HCT116 (cell line): ENCODE measurements at regions not wholly inside any gene's neighbourhood (a gene's known extent, or its start where the extent isn't known, plus 50 kb on each side); places are given as distances from the start of the nearest gene placed in this dataset.

Source experiments
- ATAC-seq: fragments of 200-7000 bp; cut with Tn5 transposase; 2 replicates; pipeline ENCODE4 v1.9.1; 2020; ENCODE audit warnings: mild to moderate bottlenecking, moderate library complexity
- BruUV-seq: library from RNA; stranded (reverse); fragments of 400-500 nt; replicated peaks from 2 replicates; lab custom pipeline; 2021; lab: Mats Ljungman, UMichigan
- CTCF ChIA-PET: fragments of 300-600 bp; sonication (Branson Sonifier 250); formaldehyde crosslinking; loops from one replicate; lab custom pipeline; 2021; ENCODE audit warnings: antibody characterized with exemption; lab: Charles Lee
- POLR2A ChIA-PET: fragments of 300-600, 350-600 bp; sonication (Branson Sonifier 250); formaldehyde crosslinking; loops from one replicate; lab custom pipeline; 2021; ENCODE audit warnings: antibody characterized with exemption; lab: Charles Lee
- RAD21 ChIA-PET, 2 experiments: fragments of 300-600 bp; sonication (Branson Sonifier 250); formaldehyde crosslinking; loops; one replicate each; lab custom pipeline; 2023; ENCODE audit warnings: low total read pairs in 2 of 2; ENCODE audit not compliant: uncharacterized antibody in 2 of 2, unreplicated experiment in 2 of 2, low non-redundant PET in 1 of 2; lab: Charles Lee
- DNase-seq: peaks from one replicate; pipeline ENCODE4 v3.0.0-alpha.2; 2010; ENCODE audit warnings: low read depth, low spot score
- H2AFZ ChIP-seq: fragments of 200-600 bp; shearing (Covaris generic), sonication (generic); 2 replicates; pipeline ENCODE4 v1.6.1; 2017; ENCODE audit warnings: low read depth, mixed run types, mixed read lengths, antibody characterized with exemption, low read length; ENCODE audit not compliant: poor library complexity, severe bottlenecking
- H3K27ac ChIP-seq: 2 replicates; pipeline ENCODE4 v1.5.1; 2012; ENCODE audit warnings: low read depth, low read length
- H3K27me3 ChIP-seq: fragments of 200-600 bp; sonication (generic); 2 replicates; pipeline ENCODE4 v1.6.1; 2016; ENCODE audit warnings: mixed run types, low read length, mixed read lengths; ENCODE audit not compliant: insufficient read depth
- H3K36me3 ChIP-seq, 2 experiments: fragments of 200-500 bp in 1 of 2; fragments of 200-600 bp in 1 of 2; sonication (Bioruptor generic) in 1 of 2; sonication (generic) in 1 of 2; 2 replicates each; pipeline versions ENCODE4 v1.5.1 to v1.6.1; 2014 to 2016; ENCODE audit warnings: low read length in 2 of 2, inconsistent platforms in 1 of 2, mixed read lengths in 1 of 2, mixed run types in 1 of 2; ENCODE audit not compliant: insufficient read depth in 2 of 2, control insufficient read depth in 1 of 2
- H3K4me1 ChIP-seq, 2 experiments: fragments of 200-600 bp in 1 of 2; sonication (generic) in 1 of 2; 2 replicates each; pipeline versions ENCODE4 v1.5.1 to v1.6.1; 2012 to 2017; ENCODE audit warnings: low read length in 2 of 2, inconsistent platforms in 1 of 2, mild to moderate bottlenecking in 1 of 2, mixed read lengths in 1 of 2, mixed run types in 1 of 2, moderate library complexity in 1 of 2; ENCODE audit not compliant: insufficient read depth in 2 of 2, control insufficient read depth in 1 of 2
- H3K4me2 ChIP-seq: fragments of 200-600 bp; sonication (generic); 2 replicates; pipeline ENCODE4 v1.6.1; 2017; ENCODE audit warnings: mixed run types, low read length, mixed read lengths
- H3K4me3 ChIP-seq, 2 experiments: fragments of 200-600 bp in 1 of 2; sonication (generic) in 1 of 2; replicated peaks in 1 of 2; 2 replicates each; pipeline ENCODE4 v1.5.1; 2011 to 2016; ENCODE audit warnings: low read length in 2 of 2, control low read depth in 1 of 2, low read depth in 1 of 2, mild to moderate bottlenecking in 1 of 2, mixed read lengths in 1 of 2, mixed run types in 1 of 2
- H3K79me2 ChIP-seq: fragments of 200-600 bp; sonication (generic); 2 replicates; pipeline ENCODE4 v1.6.1; 2017; ENCODE audit warnings: mild to moderate bottlenecking, mixed run types, low read length, moderate library complexity, mixed read lengths; ENCODE audit not compliant: insufficient read depth
- H3K9ac ChIP-seq: fragments of 200-600 bp; sonication (generic); 2 replicates; pipeline ENCODE4 v1.6.1; 2016; ENCODE audit warnings: low read length, mixed read lengths
- H3K9me2 ChIP-seq: fragments of 200-600 bp; sonication (generic), shearing (Covaris generic); 2 replicates; pipeline ENCODE4 v1.6.1; 2017; ENCODE audit warnings: mixed run types, mild to moderate bottlenecking, moderate library complexity; ENCODE audit not compliant: insufficient read depth
- H3K9me3 ChIP-seq, 2 experiments: fragments of 200-500 bp in 1 of 2; fragments of 200-600 bp in 1 of 2; sonication (Bioruptor generic) in 1 of 2; sonication (generic) in 1 of 2; 2 replicates each; pipeline ENCODE4 v1.6.1; 2014 to 2017; ENCODE audit warnings: low read length in 2 of 2, mixed read lengths in 2 of 2, inconsistent platforms in 1 of 2, low read depth in 1 of 2, mild to moderate bottlenecking in 1 of 2, mixed run types in 1 of 2, moderate library complexity in 1 of 2; ENCODE audit not compliant: control insufficient read depth in 1 of 2, insufficient read depth in 1 of 2
- H4K20me1 ChIP-seq: fragments of 200-600 bp; sonication (generic), shearing (Covaris generic); 2 replicates; pipeline ENCODE4 v1.6.1; 2017; ENCODE audit warnings: mixed run types, mild to moderate bottlenecking, moderate library complexity; ENCODE audit not compliant: insufficient read depth
- CEBPB ChIP-seq: IDR thresholded peaks from 2 replicates; pipeline ENCODE4 v1.6.1; 2012; ENCODE audit warnings: low read depth
- EGR1 ChIP-seq: IDR thresholded peaks from 2 replicates; pipeline ENCODE4 v1.6.1; 2012; ENCODE audit warnings: low read depth
- EZH2phosphoT487 ChIP-seq: fragments of 200-600 bp; IDR thresholded peaks from 2 replicates; pipeline ENCODE4 v1.6.1; 2018; ENCODE audit warnings: antibody characterized with exemption, borderline replicate concordance
- JUND ChIP-seq: IDR thresholded peaks from 2 replicates; pipeline ENCODE4 v1.6.1; 2012
- POLR2A ChIP-seq: IDR thresholded peaks from 2 replicates; pipeline ENCODE4 v1.7.0; 2011; ENCODE audit warnings: borderline replicate concordance; ENCODE audit not compliant: insufficient read depth, insufficient read length; ENCODE audit errors: extremely low read depth
- POLR2AphosphoS5 ChIP-seq: IDR thresholded peaks from 2 replicates; pipeline ENCODE4 v1.6.1; 2011; ENCODE audit warnings: mild to moderate bottlenecking, low read depth, low read length, moderate library complexity
- SIN3A ChIP-seq: IDR thresholded peaks from 2 replicates; pipeline ENCODE4 v1.6.1; 2012; ENCODE audit warnings: low read depth
- SP1 ChIP-seq: IDR thresholded peaks from 2 replicates; pipeline ENCODE4 v1.6.1; 2012; ENCODE audit warnings: low read depth
- YY1 ChIP-seq: IDR thresholded peaks from 2 replicates; pipeline ENCODE4 v1.6.1; 2011; ENCODE audit warnings: low read length, low read depth, moderate library complexity, mild to moderate bottlenecking; ENCODE audit not compliant: insufficient replicate concordance; ENCODE audit errors: extremely low read depth
- ZFX ChIP-seq: fragments of 450-650 bp; IDR thresholded peaks from 2 replicates; pipeline ENCODE4 v1.6.1; 2017
- ZNF274 ChIP-seq: fragments of 200-500 bp; sonication (Bioruptor generic); IDR thresholded peaks from 2 replicates; pipeline ENCODE4 v1.6.1; 2014; ENCODE audit warnings: mild to moderate bottlenecking, low read depth, low read length, inconsistent platforms
- intact Hi-C: fragments of 100-400 bp; cut with micrococcal nuclease; formaldehyde crosslinking; loops from 2 replicates; pipeline ENCODE4 v1.10.0; 2022
- TF ChIP-seq, protein P1 (sequence below): IDR thresholded peaks from 2 replicates; pipeline ENCODE4 v1.6.1; 2011; ENCODE audit warnings: mild to moderate bottlenecking, low read length, moderate library complexity; ENCODE audit not compliant: insufficient replicate concordance; ENCODE audit errors: extremely low read depth
- TF ChIP-seq, protein P2 (sequence below): IDR thresholded peaks from 2 replicates; pipeline ENCODE4 v1.6.1; 2012

DNA sequence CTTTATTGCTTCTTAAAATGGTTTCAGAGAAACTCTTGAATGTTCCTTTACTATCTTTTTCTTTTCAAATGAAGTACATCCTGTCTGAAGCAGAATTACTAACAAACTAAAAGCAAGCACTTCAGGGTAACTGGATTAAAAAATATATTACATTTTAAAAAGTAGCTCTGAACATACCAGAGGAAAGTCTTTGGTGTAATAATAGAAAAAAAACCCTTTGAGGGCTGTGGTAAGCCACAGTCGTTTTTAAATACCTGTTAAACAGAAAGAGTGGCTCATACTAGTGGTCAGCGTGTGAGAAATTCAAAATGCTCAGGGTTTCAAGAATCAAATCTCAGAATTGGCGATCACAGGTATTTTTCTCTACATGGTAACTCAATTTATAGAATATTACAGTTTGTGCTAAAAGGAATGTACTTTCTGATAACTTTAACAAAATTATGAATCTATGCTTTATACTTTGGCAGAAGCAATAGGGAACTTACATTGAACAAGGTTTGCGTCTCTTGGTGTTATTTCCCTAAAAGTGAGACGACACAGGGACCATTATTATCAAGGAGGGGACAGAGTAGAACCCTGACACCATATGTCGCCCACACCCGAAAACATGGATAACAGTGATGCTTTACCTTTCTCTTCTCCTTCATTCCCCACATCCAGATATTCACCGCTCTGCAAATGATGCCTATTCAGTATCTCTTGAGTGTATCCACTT lies 97.0 kb upstream of the DPH5 start:
- CTCF ChIA-PET, result interaction anchor here (0.7 kb wide), 1 partner anchor 166 kb away, joined by 3 read pairs; no protein-coding TSS in a partner anchor
- POLR2A ChIA-PET, result no interaction called here
- Histone ChIP-seq H3K4me1 (no peaks in the 10 kb centered on the region), H3K9ac (no peak overlapping the region), H3K9me3 (no peaks in the 10 kb centered on the region), H3K36me3 (no peaks in the 10 kb centered on the region), H3K9me2 (no peaks in the 10 kb centered on the region), H3K4me3 (no peak overlapping the region), H3K4me2 (no peak overlapping the region), H3K27me3 (no peaks in the 10 kb centered on the region), H2AFZ (no peak overlapping the region), H4K20me1 (no peaks in the 10 kb centered on the region), H3K27ac (no peak overlapping the region), H3K79me2 (no peaks in the 10 kb centered on the region)
- TF ChIP-seq, protein P1, sequence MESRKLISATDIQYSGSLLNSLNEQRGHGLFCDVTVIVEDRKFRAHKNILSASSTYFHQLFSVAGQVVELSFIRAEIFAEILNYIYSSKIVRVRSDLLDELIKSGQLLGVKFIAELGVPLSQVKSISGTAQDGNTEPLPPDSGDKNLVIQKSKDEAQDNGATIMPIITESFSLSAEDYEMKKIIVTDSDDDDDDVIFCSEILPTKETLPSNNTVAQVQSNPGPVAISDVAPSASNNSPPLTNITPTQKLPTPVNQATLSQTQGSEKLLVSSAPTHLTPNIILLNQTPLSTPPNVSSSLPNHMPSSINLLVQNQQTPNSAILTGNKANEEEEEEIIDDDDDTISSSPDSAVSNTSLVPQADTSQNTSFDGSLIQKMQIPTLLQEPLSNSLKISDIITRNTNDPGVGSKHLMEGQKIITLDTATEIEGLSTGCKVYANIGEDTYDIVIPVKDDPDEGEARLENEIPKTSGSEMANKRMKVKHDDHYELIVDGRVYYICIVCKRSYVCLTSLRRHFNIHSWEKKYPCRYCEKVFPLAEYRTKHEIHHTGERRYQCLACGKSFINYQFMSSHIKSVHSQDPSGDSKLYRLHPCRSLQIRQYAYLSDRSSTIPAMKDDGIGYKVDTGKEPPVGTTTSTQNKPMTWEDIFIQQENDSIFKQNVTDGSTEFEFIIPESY, result no peak
- TF ChIP-seq YY1, result no peak
- TF ChIP-seq EZH2phosphoT487, result no peak
- TF ChIP-seq POLR2A, result no peak
- DNase-seq, result no peak
- ATAC-seq, result no peak
- RAD21 ChIA-PET, result no interaction called here
- intact Hi-C loops, result no loop called here
- no TSS peak for BruUV-seq

DNA sequence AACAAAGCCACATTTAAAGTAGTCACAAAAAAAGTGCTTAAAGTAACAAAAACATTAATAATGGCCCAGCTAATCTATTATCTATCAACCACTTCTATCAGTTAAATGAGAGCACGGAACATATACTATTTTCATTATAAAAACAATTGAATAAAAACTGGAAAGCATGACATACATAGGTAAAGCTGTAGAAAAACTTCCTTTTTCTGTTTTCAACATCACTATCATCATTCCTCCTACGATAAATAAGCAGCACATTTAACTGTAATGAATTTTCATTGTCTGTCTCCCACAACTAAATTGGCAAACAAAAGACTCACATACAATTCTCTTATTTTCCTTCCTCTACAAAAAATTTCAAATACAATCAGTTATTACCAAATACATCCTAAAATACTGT lies 96.4 kb upstream of the DPH5 start:
- CTCF ChIA-PET, result interaction anchor here (0.7 kb wide), 1 partner anchor 167 kb away, joined by 3 read pairs; no protein-coding TSS in a partner anchor
- TF ChIP-seq ZFX (no peak), POLR2AphosphoS5 (no peak), CEBPB (no peak), SP1 (no peak), JUND (no peak), ZNF274 (no peak), SIN3A (no peak), EGR1 (no peak)
- TF ChIP-seq, protein P1, result no peak
- TF ChIP-seq, protein P2, sequence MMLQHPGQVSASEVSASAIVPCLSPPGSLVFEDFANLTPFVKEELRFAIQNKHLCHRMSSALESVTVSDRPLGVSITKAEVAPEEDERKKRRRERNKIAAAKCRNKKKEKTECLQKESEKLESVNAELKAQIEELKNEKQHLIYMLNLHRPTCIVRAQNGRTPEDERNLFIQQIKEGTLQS, result no peak

More for the DNA sequence above, 96.4 kb upstream of the DPH5 start:
- no peak overlapping the region for H3K4me2 ChIP-seq
- H3K9ac ChIP-seq, result no peak overlapping the region
- no peaks in the 10 kb centered on the region for H3K79me2 ChIP-seq
- no peaks in the 10 kb centered on the region for H3K4me1 ChIP-seq
- intact Hi-C loops, result no loop called here
- no TSS peak for BruUV-seq
- H3K4me3 ChIP-seq, result no peak overlapping the region
- H3K9me3 ChIP-seq, result no peaks in the 10 kb centered on the region
- no peaks in the 10 kb centered on the region for H4K20me1 ChIP-seq
- ChIA-PET RAD21 (no interaction called here), POLR2A (no interaction called here)
- DNase-seq, result no peak
- no peaks in the 10 kb centered on the region for H3K36me3 ChIP-seq
- ATAC-seq, result no peak
- H3K27ac ChIP-seq, result no peak overlapping the region
- H3K9me2 ChIP-seq, result no peaks in the 10 kb centered on the region
- no peaks in the 10 kb centered on the region for H3K27me3 ChIP-seq
- H2AFZ ChIP-seq, result no peak overlapping the region
